ENCODE measurements at regions not wholly inside any gene's neighbourhood (a gene's known extent, or its start where the extent isn't known, plus 50 kb on each side); places are given as distances from the start of the nearest gene placed in this dataset.

- no peak for TF ChIP-seq ZKSCAN8 (CRISPR knock-in tag; IDR thresholded peaks at IDR 0.05; ENCODE audit: borderline replicate concordance)
- no peak for TF ChIP-seq CTCF (CRISPR knock-in tag; IDR thresholded peaks at IDR 0.05)
- TF ChIP-seq MYC (CRISPR knock-in tag; IDR thresholded peaks at IDR 0.05; ENCODE audit: borderline replicate concordance), result no peak
- TF ChIP-seq TAF1 (CRISPR knock-in tag; IDR thresholded peaks at IDR 0.05), result no peak
- TF ChIP-seq POLR2AphosphoS5 (IDR thresholded peaks at IDR 0.05; ENCODE audit: low read depth, low read length), result no peak
- no peak for TF ChIP-seq XRCC5 (optimal IDR thresholded peaks at IDR 0.05; ENCODE audit: low read length)
- TF ChIP-seq ZBTB39 (CRISPR knock-in tag; IDR thresholded peaks at IDR 0.05), result no peak
- no peak for TF ChIP-seq JUND (CRISPR knock-in tag; IDR thresholded peaks at IDR 0.05)
- TF ChIP-seq FOXJ3 (CRISPR knock-in tag; IDR thresholded peaks at IDR 0.05; ENCODE audit: borderline replicate concordance), result no peak
- no peak for TF ChIP-seq SALL2 (CRISPR knock-in tag; IDR thresholded peaks at IDR 0.05)
- no peak for TF ChIP-seq SMC3 (IDR thresholded peaks at IDR 0.05; ENCODE audit: low read length)
- no peak for TF ChIP-seq SP2 (CRISPR knock-in tag; IDR thresholded peaks at IDR 0.05)
Measured at GRCh38 chr3:124600765-124601164, 129.5 kb upstream of the UMPS start.

All from HepG2 (cell line).